NB4 (cell line): ENCODE measurements at regions not wholly inside any gene's neighbourhood (a gene's known extent, or its start where the extent isn't known, plus 50 kb on each side); places are given as distances from the start of the nearest gene placed in this dataset.

Experiments
- DNase-seq: peaks from one replicate; pipeline ENCODE4 v3.0.0; 2010; ENCODE audit warnings: low read depth
- H3K4me3 ChIP-seq: one replicate; pipeline ENCODE4 v1.5.1; 2011; ENCODE audit warnings: mild to moderate bottlenecking, low read depth, low read length, moderate library complexity
- MYC ChIP-seq: IDR thresholded peaks from 2 replicates; pipeline ENCODE4 v1.6.1; 2011; ENCODE audit warnings: low read depth, low read length
- POLR2A ChIP-seq: IDR thresholded peaks from 2 replicates; pipeline ENCODE4 v1.6.1; 2011; ENCODE audit warnings: mild to moderate bottlenecking; ENCODE audit not compliant: insufficient read length; ENCODE audit errors: extremely low read depth
- TF ChIP-seq, protein P1 (sequence below): IDR thresholded peaks from one replicate; pipeline ENCODE4 v1.5.1; 2012; ENCODE audit warnings: low read depth, low read length
- TF ChIP-seq, protein P2 (sequence below): IDR thresholded peaks from 2 replicates; pipeline ENCODE4 v1.6.1; 2011; ENCODE audit warnings: low read depth, low read length

DNA sequence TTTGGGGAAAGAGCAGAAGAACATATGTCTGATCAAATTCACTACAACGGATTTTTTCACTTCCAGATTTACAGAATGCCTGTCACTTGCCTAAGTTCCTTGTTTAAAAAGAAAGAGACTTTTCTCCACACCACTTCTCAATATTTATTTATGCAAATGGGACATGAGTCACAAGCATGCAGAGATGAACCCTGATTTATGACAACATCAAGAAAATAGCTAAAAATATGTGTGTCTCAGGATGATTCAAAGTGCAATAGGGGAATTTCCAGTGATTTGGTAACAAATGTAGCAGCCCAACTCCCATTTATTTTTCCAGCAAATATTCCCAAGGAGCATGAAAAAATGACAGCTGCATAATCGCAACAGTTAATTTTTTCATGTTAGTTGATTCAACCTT lies 180.4 kb upstream of the FAT1 start:
- TF ChIP-seq, protein P1, sequence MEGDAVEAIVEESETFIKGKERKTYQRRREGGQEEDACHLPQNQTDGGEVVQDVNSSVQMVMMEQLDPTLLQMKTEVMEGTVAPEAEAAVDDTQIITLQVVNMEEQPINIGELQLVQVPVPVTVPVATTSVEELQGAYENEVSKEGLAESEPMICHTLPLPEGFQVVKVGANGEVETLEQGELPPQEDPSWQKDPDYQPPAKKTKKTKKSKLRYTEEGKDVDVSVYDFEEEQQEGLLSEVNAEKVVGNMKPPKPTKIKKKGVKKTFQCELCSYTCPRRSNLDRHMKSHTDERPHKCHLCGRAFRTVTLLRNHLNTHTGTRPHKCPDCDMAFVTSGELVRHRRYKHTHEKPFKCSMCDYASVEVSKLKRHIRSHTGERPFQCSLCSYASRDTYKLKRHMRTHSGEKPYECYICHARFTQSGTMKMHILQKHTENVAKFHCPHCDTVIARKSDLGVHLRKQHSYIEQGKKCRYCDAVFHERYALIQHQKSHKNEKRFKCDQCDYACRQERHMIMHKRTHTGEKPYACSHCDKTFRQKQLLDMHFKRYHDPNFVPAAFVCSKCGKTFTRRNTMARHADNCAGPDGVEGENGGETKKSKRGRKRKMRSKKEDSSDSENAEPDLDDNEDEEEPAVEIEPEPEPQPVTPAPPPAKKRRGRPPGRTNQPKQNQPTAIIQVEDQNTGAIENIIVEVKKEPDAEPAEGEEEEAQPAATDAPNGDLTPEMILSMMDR = no peak
- TF ChIP-seq POLR2A = no peak
- TF ChIP-seq, protein P2, sequence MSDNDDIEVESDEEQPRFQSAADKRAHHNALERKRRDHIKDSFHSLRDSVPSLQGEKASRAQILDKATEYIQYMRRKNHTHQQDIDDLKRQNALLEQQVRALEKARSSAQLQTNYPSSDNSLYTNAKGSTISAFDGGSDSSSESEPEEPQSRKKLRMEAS = no peak
- no peak for TF ChIP-seq MYC
- H3K4me3 ChIP-seq = no peak overlapping the region
- DNase-seq = no peak

DNA sequence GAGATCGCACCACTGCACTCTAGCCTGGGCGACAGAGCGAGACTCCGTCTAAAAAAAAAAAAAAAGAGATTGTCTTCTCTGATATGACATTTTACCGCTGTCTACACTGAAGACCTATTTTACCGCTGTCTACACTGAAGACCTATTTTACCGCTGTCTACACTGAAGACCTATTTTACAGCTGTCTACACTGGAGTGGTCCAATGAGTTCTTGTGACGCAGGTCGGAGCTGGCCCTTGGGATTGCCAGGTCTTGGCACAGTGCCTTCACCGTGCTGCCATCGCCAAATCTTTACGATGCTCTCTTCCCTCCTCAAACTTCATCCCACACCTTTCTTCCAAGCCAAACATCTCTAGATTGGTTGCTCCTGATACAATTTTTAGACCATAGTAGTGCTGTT lies 183.1 kb upstream of the FAT1 start:
- TF ChIP-seq POLR2A (no peak), MYC (no peak)
- TF ChIP-seq, protein P2 = no peak
- TF ChIP-seq, protein P1 = no peak
- no peak overlapping the region for H3K4me3 ChIP-seq
- DNase-seq = no peak

DNA sequence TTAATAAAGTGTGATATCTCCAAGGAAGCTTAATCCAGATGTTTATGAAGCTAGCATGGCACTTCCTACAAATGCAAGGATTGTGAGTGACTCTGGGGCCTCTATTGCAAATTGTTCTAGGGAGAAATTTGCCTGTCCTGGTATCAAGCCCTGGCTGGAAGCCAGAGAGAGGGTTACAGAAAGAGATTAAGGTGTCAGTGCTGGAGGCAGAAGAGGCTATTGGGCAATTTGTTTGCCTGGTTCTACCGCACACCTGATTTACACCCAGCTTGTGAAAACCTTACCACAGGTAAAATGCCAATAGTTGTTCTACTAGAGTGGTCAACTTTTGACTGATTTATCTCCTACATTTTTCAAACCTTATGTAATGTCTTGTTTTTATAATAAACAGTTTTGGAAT lies 186.7 kb upstream of the FAT1 start:
- no peak for DNase-seq
- TF ChIP-seq POLR2A (no peak), MYC (no peak)
- TF ChIP-seq, protein P1 = no peak
- TF ChIP-seq, protein P2 = no peak
- no peak overlapping the region for H3K4me3 ChIP-seq

DNA sequence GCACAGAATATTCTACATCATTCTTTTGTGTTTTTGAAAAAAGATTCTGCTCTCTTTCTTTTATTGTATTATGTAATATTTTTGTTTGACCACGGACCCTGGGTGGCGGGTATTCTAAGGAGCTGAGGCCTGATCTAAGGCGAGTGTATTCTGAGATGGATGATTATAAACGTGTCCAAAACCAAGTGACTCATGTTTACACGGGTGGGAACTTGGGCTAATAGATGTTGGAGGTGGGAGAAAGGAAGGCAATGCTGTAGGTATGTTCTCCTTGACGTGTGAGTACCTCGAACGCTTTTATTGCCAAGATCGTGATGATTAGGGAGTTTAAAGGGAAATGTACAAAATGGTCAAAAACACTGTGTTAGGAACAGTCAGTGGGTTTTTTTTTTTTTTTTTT lies 188.9 kb upstream of the FAT1 start:
- H3K4me3 ChIP-seq = no peak overlapping the region
- no peak for DNase-seq
- no peak for TF ChIP-seq MYC
- no peak for TF ChIP-seq POLR2A
- TF ChIP-seq, protein P1 = no peak
- TF ChIP-seq, protein P2 = no peak

DNA sequence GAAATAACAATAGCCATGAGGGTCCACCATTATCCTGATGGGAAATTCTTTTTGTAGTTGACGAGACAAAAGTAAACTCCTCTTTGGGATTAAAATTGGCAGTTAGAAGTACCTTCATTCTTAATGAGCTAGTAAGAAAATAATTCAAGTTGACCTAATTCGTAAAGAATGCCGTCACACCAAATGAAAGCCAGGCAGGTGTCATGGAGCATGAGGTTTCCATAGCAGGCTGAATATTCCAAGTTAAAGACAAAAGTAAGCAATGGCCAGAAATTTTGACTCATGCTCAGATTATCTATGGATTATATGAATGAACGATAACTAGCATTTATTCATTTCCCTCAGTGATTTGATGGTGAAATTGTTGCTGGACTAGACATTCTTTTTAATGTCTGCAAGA lies 192.2 kb upstream of the FAT1 start:
- TF ChIP-seq, protein P2 = no peak
- TF ChIP-seq MYC (no peak), POLR2A (no peak)
- TF ChIP-seq, protein P1 = no peak
- no peak overlapping the region for H3K4me3 ChIP-seq
- no peak for DNase-seq

DNA sequence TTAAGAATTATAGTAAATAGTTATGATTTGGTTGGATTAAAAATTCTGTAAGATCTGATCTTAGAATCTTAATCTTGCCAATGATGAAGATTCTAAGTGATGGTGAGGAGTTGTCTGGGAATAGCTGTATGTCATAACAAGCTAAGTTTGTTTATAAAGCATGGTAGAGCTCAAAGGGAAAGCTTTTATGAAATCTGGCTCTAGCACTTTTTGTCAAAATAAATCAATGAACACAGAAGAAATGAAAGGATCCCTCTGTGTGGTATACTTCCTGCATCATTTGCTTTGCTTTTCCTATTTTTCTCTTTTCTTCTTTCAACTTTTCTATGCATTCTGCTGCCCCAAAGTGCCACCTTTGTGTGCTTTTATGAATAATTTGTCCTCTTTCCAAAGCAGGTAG lies 193.5 kb upstream of the FAT1 start:
- no peak overlapping the region for H3K4me3 ChIP-seq
- TF ChIP-seq, protein P2 = no peak
- TF ChIP-seq POLR2A (no peak), MYC (no peak)
- no peak for DNase-seq
